ENCODE measurements at regions not wholly inside any gene's neighbourhood (a gene's known extent, or its start where the extent isn't known, plus 50 kb on each side); places are given as distances from the start of the nearest gene placed in this dataset.

DNA sequence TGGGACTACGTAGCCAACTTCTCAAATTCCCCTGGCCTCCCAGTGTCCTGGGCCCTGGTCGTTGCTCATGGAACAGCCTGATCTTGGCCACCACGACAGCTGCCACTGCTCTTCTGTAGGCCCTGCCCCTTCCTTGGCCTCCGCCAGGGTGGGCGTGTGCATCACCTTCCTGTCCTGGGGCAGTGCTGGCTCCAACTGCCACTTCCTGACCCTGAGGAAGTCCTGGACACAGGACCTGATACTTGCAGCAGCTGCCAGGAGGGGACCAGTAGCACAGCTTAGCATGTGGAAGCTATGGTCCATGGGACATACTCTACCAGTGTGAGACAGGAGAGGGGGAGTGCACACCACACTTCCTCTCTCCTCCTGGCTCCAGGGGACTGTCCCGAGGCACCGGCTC lies 145.2 kb downstream of the TENT4A start:
- H3K9me3 ChIP-seq, result no peaks in the 10 kb centered on the region
- H3K27ac ChIP-seq, result no peak overlapping the region
- H3K27me3 ChIP-seq, result no peaks in the 10 kb centered on the region
- H3K4me3 ChIP-seq, result no peak overlapping the region
- WGBS, result 77% methylated on average over 3 of the region's 7 CpGs
- no peak for DNase-seq (ENCODE audit: low spot score in 2 of 2)
- no peaks in the 10 kb centered on the region for H3K36me3 ChIP-seq
- TF ChIP-seq POLR2A (IDR thresholded peaks at IDR 0.05), result no peak
- TF ChIP-seq POLR2AphosphoS5 (IDR thresholded peaks at IDR 0.05), result no peak
- H3K4me1 ChIP-seq, result no peaks in the 10 kb centered on the region

GRCh38 chr5:6859023-6859422 lies 145.8 kb downstream of the TENT4A start:
- H3K4me1 ChIP-seq, result no peaks in the 10 kb centered on the region
- DNase-seq (ENCODE audit: low spot score in 2 of 2), result no peak
- H3K4me3 ChIP-seq, result no peak overlapping the region
- no peaks in the 10 kb centered on the region for H3K9me3 ChIP-seq
- no peaks in the 10 kb centered on the region for H3K27me3 ChIP-seq
- no peak overlapping the region for H3K27ac ChIP-seq
- 88% methylated on average over 11 of the region's 11 CpGs for WGBS
- H3K36me3 ChIP-seq, result no peaks in the 10 kb centered on the region
- TF ChIP-seq CTCF (IDR thresholded peaks at IDR 0.05), result no peak
- no peak for TF ChIP-seq POLR2A (IDR thresholded peaks at IDR 0.05)
- no peak for TF ChIP-seq POLR2AphosphoS5 (IDR thresholded peaks at IDR 0.05)
- TF ChIP-seq EP300 (IDR thresholded peaks at IDR 0.05), result no peak

DNA sequence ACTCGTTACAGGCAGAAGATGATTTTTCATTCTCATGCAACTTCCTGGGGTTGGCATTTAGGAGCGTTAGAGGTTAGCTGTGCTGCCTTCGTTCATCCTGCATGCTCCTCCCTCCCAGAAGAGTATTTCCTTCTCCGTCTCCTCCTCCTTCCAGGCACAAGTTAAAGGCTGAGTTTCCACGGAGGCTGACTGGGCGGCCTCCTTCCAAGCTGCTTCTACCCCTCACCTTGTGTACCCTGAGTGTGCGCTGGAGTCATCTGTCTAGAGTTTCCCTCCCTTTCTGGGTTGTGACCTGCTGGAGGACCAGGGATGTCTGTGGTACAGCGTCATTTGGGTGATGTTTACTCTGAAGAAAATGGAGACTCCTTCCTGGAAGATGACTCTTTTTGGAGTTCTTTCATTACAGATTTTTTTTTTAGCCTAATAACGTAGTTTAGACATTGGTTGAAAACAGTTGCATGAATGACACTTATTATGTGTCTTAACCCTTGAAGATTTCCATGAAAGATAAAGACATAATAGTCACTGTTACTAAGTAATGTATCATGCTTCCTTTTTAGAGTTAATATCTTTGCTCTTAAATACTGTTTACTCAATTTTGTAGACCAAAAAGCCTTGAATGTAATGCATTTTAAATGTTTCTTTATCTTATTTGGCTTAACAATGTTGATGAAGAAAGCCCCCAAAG lies 146.9 kb downstream of the TENT4A start:
- H3K27ac ChIP-seq, result no peak overlapping the region
- no peaks in the 10 kb centered on the region for H3K36me3 ChIP-seq
- H3K4me1 ChIP-seq, result no peaks in the 10 kb centered on the region
- no peaks in the 10 kb centered on the region for H3K27me3 ChIP-seq
- 75% methylated on average over 9 of the region's 9 CpGs for WGBS
- TF ChIP-seq EP300 (IDR thresholded peaks at IDR 0.05) (no peak), CTCF (IDR thresholded peaks at IDR 0.05) (no peak), POLR2A (IDR thresholded peaks at IDR 0.05) (no peak), POLR2AphosphoS5 (IDR thresholded peaks at IDR 0.05) (no peak)
- H3K9me3 ChIP-seq, result no peaks in the 10 kb centered on the region
- no peak overlapping the region for H3K4me3 ChIP-seq
- no peak for DNase-seq (ENCODE audit: low spot score in 2 of 2)

DNA sequence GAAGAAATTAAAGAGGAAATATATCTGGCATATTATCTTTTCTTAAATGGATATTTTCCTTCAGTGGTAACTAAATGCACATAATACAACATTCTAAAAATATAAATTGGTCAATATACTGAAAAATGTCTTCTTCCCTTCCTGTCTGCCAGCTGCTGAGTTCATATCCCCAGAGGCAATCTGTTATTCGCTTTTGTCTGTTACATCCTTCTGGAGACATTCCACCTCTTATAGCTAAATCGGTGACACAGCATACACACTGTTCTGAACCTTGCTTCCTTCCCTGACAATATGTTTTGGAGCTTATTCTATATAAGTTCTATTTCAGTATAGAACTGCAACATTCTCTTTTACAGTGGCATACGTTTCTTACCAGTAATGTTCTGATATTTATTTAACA lies 147.8 kb downstream of the TENT4A start:
- 25% methylated on average over 3 of the region's 3 CpGs for WGBS
- TF ChIP-seq CTCF (IDR thresholded peaks at IDR 0.05) (no peak), EP300 (IDR thresholded peaks at IDR 0.05) (no peak), POLR2A (IDR thresholded peaks at IDR 0.05) (no peak), POLR2AphosphoS5 (IDR thresholded peaks at IDR 0.05) (no peak)
- no peak overlapping the region for H3K27ac ChIP-seq

DNA sequence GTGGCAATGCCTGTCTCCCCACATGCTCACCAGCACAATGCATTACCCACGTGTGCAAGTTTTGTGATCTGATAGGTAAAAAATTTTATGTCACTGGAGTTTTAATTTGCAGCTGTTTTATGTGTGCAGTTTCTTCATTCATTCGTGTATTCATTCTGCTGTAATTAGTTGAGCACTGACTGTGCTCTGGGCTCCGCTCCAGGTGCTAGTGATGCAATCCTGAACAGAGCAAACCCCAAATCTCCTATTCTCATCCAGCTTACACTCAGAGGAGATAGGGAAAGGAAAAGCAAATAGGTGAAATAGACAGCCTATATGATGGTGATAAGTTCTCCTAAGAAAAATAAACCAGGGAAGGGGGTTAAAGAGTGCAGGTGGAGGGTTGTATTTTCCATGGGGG lies 148.4 kb downstream of the TENT4A start:
- no peaks in the 10 kb centered on the region for H3K9me3 ChIP-seq
- no peak for DNase-seq (ENCODE audit: low spot score in 2 of 2)
- H3K27me3 ChIP-seq, result peaks cover 3% of the 10 kb centered on the region
- TF ChIP-seq EP300 (IDR thresholded peaks at IDR 0.05) (no peak), POLR2A (IDR thresholded peaks at IDR 0.05) (no peak), CTCF (IDR thresholded peaks at IDR 0.05) (no peak), POLR2AphosphoS5 (IDR thresholded peaks at IDR 0.05) (no peak)
- no peaks in the 10 kb centered on the region for H3K36me3 ChIP-seq
- no peak overlapping the region for H3K4me3 ChIP-seq
- no peaks in the 10 kb centered on the region for H3K4me1 ChIP-seq
- H3K27ac ChIP-seq, result no peak overlapping the region
- WGBS, result 56% methylated on average over 3 of the region's 3 CpGs

More for the DNA sequence above, 147.8 kb downstream of the TENT4A start:
- Histone ChIP-seq H3K27me3 (peaks cover 3% of the 10 kb centered on the region), H3K36me3 (no peaks in the 10 kb centered on the region), H3K4me3 (no peak overlapping the region), H3K4me1 (no peaks in the 10 kb centered on the region), H3K9me3 (no peaks in the 10 kb centered on the region)
- DNase-seq (ENCODE audit: low spot score in 2 of 2), result no peak

- H3K4me1 ChIP-seq, result no peaks in the 10 kb centered on the region
- H3K27ac ChIP-seq, result no peak overlapping the region
- 82% methylated on average over 5 of the region's 5 CpGs for WGBS
- TF ChIP-seq EP300 (IDR thresholded peaks at IDR 0.05) (no peak), CTCF (IDR thresholded peaks at IDR 0.05) (no peak), POLR2A (IDR thresholded peaks at IDR 0.05) (no peak), POLR2AphosphoS5 (IDR thresholded peaks at IDR 0.05) (no peak)
- no peaks in the 10 kb centered on the region for H3K9me3 ChIP-seq
- H3K27me3 ChIP-seq, result peaks cover 3% of the 10 kb centered on the region
- no peak overlapping the region for H3K4me3 ChIP-seq
- no peak for DNase-seq (ENCODE audit: low spot score in 2 of 2)
- H3K36me3 ChIP-seq, result no peaks in the 10 kb centered on the region
These were observed 149.1 kb downstream of the TENT4A start for GRCh38 chr5:6862306-6862705.

Measured in suprapubic skin (tissue), 4 donors.